HG03159 (cell line): ENCODE measurements at regions not wholly inside any gene's neighbourhood (a gene's known extent, or its start where the extent isn't known, plus 50 kb on each side); places are given as distances from the start of the nearest gene placed in this dataset.
"Not testable (repeated sequence)": the region's sequence is repeated elsewhere in the genome, so short reads cannot be mapped to it uniquely, and the experiment has no call there.

Experiments
- ATAC-seq: cut with Tn5 transposase; IDR thresholded peaks from one replicate; pipeline ENCODE4 v1.9.1; 2021; ENCODE audit warnings: mild to moderate bottlenecking, moderate library complexity; ENCODE audit not compliant: unreplicated experiment

DNA sequence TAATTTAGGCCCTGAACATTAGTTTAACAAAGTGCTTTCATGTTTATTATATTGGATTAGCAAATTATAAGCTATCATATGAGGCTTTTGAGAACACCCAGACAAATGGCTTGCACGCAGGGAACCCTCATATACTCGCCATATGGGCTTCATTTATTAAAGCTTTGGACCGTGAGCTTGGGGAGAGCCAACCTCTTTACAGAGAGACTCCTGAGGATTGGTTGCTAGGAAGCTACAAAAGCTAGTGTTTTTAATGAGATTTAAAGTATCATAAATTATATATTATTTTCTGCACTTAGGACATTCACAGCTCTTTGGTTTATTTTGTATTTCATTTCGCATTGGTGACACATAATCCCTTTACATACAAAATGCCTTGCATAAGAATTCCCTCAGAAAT is 193.8 kb upstream of the TOX3 start:
- ATAC-seq = no peak

GRCh38 chr16:52740333-52740732 is 193.4 kb upstream of the TOX3 start:
- no peak for ATAC-seq

DNA sequence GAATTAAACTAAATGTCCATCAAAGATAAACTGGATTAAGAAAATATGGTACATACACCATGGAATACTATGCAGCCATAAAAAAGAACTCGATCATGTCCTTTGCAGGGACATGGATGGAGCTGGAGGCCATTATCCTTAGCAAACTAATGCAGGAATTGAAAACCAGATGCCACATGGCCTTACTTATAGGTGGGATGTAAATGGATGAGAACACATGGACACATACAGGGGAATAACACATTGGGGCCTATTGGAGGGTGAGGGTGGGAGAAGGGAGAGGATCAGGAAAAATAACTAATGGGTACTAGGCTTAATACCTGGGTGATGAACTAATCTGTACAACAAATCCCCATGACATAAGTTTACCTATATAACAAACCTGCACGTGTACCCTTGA is 192.0 kb upstream of the TOX3 start:
- not testable (repeated sequence) for ATAC-seq

GRCh38 chr16:52731219-52731875 is 184.4 kb upstream of the TOX3 start:
- no peak for ATAC-seq

DNA sequence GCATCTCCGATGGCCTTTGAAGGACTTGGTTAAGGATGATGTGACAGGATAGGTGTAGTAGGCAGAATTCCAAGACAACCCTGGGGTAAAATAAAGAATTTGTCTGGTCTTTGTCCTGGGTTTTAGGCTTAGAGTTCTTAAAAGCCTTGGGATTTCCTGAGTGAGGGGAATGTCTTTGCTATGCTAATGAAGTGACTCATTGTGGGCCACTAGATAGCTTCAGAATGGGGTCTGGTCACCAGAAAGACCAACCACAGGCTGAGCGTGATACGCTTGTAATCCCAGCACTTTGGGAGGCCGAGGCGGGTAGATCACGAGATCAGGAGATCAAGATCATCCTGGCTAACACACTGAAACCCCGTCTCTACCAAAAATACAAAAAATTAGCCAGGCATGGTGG is 182.8 kb upstream of the TOX3 start:
- ATAC-seq = no peak

DNA sequence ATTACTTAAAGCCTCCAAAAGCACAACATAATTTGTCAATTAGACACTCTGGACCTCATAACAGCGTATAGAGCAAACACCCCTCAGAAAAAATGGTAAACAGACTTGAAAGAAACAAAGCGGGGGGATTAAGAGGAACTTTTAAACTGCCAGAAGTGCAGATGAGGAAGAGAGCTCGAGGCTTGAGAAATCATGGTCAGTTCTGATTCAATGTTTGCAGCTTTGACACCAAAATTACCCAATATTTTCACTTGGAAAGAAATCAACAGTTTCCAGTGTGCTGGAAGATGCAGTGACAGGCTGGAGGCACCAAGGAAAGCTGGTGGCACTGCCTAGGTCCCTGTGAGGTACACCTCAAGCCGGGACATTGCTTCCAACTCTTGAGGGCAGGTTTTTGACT is 180.9 kb upstream of the TOX3 start:
- ATAC-seq = no peak

- ATAC-seq = no peak
Observed at GRCh38 chr16:52727441-52727840, 180.5 kb upstream of the TOX3 start.

DNA sequence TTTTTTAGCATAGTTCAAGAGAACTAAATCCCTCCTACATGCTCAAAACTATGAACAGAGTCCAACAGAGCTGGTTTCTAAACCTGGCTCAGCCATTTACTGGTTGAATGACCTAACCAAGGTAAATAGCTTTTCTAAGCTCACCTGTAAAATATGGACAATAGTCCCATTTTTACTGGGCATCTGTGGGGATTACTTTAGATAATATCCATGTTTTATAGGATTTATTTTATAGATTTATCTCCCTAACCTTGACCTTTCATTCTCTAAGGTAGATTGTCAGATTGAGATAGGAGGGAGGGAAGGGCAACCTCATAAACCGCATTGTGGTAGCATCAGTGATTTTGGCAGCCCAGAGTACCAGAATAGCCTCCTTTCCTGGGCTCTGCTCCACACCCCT is 178.5 kb upstream of the TOX3 start:
- ATAC-seq = no peak

DNA sequence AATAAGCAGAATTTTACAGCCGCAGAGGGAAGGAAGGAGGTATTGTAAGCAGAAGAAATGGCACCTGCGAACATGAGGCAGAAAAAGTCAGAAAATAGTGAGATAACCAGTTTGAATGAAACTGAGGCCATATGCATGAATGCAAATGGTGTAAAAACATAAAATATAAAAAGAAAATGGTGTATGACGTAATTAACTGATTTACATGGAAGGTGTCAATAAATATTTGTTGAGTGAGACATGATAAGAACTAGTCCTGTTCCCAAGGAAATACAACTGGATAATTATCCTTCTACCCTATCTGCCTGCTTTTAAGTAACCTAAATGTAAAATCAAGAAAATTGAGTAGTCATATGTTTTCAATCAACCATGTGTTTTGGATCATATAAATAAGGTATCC is 178.1 kb upstream of the TOX3 start:
- no peak for ATAC-seq

DNA sequence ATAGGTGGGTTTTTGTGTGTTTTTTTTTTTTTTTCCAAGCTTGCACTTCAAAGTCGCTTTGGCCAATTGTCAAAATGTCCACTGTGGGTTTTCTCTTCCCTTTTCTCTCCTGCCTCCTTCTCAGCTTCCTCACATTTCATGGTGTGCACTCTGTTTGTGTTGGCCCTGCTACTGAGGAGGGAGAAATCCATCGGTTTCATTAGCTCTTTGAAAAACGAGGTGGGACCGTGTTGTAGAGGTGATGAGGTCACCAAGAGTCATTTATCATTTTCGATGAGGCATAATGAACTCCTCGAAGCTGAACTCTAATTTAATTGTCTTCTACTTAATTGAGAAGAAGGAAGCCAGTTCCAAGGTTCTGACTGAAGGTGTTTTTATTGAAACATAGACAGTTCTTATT is 174.4 kb upstream of the TOX3 start:
- no peak for ATAC-seq

- ATAC-seq = no peak
Observed at GRCh38 chr16:52718046-52718445, 171.1 kb upstream of the TOX3 start.

GRCh38 chr16:52713740-52714139 is 166.8 kb upstream of the TOX3 start:
- no peak for ATAC-seq

DNA sequence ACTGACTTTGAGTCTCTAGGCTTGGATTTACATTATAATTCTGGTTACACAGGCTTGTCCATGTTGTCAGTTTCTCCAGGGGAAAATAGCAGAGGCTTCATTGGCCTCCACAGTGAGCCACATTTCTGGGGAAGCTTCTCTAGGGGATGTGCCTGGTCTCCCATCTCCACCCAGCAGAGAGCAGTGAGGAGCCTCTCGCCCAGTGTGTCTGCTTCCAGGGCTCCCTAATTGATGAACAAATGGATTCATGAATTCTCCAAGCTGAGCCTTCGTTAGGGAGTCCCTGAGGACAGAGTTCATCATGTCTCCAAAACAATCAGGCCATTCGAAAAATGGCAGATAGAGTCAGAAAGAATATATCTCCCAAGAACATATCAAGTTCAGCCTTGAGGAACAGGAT is 162.4 kb upstream of the TOX3 start:
- no peak for ATAC-seq

DNA sequence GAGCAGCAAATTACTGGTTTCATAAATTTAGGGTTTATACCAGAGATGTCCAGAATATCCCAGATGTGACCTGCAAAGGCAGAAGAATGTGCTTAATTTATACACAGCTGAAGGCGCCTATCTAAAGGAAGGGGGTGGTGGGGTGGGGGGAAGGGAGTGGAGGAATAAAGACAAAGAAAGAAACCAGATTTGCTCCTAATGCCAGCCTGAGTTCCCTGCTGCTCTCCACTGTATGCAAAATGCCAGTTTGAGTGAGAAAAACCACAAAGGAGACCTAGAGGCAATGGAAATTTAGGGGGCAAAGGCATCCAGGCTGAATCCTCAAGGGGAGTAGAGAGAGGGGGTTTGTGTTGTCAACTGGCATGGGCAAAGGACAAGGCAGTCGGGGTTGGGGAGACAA is 161.5 kb upstream of the TOX3 start:
- ATAC-seq = no peak

GRCh38 chr16:52707676-52708337 is 160.9 kb upstream of the TOX3 start:
- ATAC-seq = no peak

- ATAC-seq = no peak
Observed at GRCh38 chr16:52705122-52705521, 158.2 kb upstream of the TOX3 start.

GRCh38 chr16:52697971-52698370 is 151.0 kb upstream of the TOX3 start:
- no peak for ATAC-seq

DNA sequence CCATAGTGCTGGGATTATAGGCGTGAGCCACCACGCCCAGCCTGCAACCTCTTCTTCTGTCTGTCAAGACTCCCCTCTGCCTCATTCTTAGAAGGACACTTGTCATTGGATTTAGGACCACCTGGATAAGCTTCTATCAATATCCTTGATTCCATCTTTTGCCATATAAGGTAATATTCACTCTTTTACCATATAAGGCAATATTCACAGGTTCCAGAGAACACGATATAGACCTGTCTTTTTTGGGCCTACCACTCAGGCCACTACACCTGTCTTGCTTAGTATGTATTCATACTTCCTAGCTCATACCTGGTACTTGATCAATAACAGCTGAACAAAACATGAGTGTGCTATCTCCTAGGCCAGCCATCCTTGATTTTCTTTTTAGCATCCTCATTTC is 149.2 kb upstream of the TOX3 start:
- no peak for ATAC-seq

- ATAC-seq = no peak
Observed at GRCh38 chr16:52690468-52690867, 143.5 kb upstream of the TOX3 start.

GRCh38 chr16:52680993-52681392 is 134.1 kb upstream of the TOX3 start:
- no peak for ATAC-seq

GRCh38 chr16:52677501-52677900 is 130.6 kb upstream of the TOX3 start:
- no peak for ATAC-seq

GRCh38 chr16:52676959-52677358 is 130.0 kb upstream of the TOX3 start:
- no peak for ATAC-seq

- ATAC-seq = no peak
Observed at GRCh38 chr16:52671590-52671989, 124.6 kb upstream of the TOX3 start.
